ENCODE measurements at regions not wholly inside any gene's neighbourhood (a gene's known extent, or its start where the extent isn't known, plus 50 kb on each side); places are given as distances from the start of the nearest gene placed in this dataset.

DNA sequence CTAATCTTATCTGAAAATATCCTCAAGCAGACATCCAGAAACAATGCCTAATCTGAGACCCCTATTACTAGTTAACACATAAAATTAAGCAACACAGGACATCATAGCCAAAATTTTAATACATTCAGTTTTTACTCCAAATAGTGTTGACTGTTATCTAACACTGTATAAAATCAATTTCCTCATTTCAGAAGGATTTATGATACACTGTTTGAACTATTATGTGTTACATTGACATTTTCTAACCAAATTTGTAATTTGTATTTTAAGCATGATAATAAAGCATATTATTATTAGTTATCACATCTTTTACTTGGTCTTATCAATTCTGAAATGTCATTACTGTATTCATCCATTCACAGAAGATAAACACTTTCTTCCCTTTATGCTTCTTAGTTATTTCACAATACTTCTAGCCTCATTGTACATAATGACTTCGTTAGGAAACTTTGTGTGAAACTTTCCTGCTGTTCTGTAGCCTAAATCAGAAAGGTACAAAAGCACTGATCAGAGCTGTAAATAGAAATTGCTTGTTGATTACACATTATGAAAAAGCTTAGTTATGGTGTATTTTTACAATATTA, 1248.9 kb downstream of the JRKL start:
- H3K4me1 ChIP-seq (ENCODE audit: control insufficient read depth, insufficient read depth, low read length), result no peaks in the 10 kb centered on the region
- H3K27ac ChIP-seq (ENCODE audit: low read length), result no peak overlapping the region
- no CpG with 5 or more reads among the region's 1 CpG for WGBS (ENCODE audit: insufficient coverage, low lambda C conversion rate)
- no peaks in the 10 kb centered on the region for H3K27me3 ChIP-seq (ENCODE audit: control insufficient read depth, insufficient read depth, low read length)
- H3K9me3 ChIP-seq (ENCODE audit: control insufficient read depth, low read depth, low read length), result peaks cover 3% of the 10 kb centered on the region
- H3K4me3 ChIP-seq (ENCODE audit: low read length), result no peak overlapping the region
- no peak for DNase-seq
- H3K36me3 ChIP-seq (ENCODE audit: control insufficient read depth, insufficient read depth, low read length), result no peaks in the 10 kb centered on the region

DNA sequence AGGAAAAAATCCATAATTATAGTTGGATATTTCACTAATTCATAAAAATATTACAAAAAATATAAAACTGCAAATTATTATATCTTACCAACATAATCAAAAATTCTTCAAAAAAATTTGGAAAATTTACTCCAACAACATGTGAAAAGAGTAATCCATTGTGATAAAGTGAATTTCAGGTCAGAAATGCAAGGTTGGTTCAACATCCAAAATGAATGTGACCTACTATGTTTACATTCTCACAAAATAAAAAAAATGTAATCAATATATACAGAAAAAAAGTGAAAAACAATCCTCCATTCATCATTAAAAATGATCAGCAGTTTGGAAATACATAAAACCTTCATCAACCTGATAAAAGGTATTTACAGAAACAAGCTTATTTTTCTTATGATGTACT, 1252.2 kb downstream of the JRKL start:
- Histone ChIP-seq H3K27me3 (ENCODE audit: control insufficient read depth, insufficient read depth, low read length) (no peaks in the 10 kb centered on the region), H3K4me3 (ENCODE audit: low read length) (no peak overlapping the region), H3K27ac (ENCODE audit: low read length) (no peak overlapping the region), H3K36me3 (ENCODE audit: control insufficient read depth, insufficient read depth, low read length) (no peaks in the 10 kb centered on the region), H3K4me1 (ENCODE audit: control insufficient read depth, insufficient read depth, low read length) (no peaks in the 10 kb centered on the region), H3K9me3 (ENCODE audit: control insufficient read depth, low read depth, low read length) (peaks cover 4% of the 10 kb centered on the region)
- no peak for DNase-seq

DNA sequence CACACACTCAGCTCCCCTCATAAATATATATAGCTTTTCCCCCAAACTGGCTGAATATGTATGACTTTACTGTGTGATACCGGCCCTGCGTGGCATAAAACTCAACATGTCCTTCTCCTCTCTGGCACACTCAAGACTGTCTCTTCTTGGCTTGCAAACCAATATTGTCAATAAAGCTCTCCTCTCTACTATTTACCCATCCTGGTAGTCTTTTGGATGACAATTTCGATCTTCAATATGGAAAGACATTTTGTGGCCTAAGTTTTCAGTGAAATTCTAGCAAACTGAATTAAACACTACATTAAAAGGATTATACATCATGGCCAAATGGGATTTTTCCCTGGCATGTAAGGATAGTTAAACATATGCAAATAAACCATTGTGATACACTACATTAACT, 1255.9 kb downstream of the JRKL start:
- no peaks in the 10 kb centered on the region for H3K36me3 ChIP-seq (ENCODE audit: control insufficient read depth, insufficient read depth, low read length)
- H3K27me3 ChIP-seq (ENCODE audit: control insufficient read depth, insufficient read depth, low read length), result no peaks in the 10 kb centered on the region
- no peak overlapping the region for H3K27ac ChIP-seq (ENCODE audit: low read length)
- H3K4me1 ChIP-seq (ENCODE audit: control insufficient read depth, insufficient read depth, low read length), result no peaks in the 10 kb centered on the region
- no peak overlapping the region for H3K4me3 ChIP-seq (ENCODE audit: low read length)
- peaks cover 4% of the 10 kb centered on the region for H3K9me3 ChIP-seq (ENCODE audit: control insufficient read depth, low read depth, low read length)
- DNase-seq, result no peak
- WGBS (ENCODE audit: insufficient coverage, low lambda C conversion rate), result no CpG with 5 or more reads among the region's 3 CpGs

DNA sequence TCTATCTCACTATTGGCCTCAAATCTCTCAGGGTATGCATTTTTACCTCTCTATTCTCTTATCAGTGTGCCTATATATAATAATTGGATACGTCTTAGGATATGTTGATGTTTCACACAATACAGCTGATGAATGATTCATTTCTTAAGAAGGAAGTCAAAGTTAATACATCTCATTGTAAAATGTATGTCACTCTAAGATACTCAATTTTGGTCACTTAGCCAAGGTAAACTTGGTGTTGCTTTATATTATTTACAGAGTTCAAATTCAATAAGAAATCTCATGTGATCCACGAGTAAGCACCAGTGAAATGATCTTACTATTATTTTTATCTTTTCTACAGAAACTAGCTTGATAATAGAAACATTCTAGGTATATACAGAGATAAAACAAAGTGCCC, 1266.5 kb downstream of the JRKL start:
- H3K4me1 ChIP-seq (ENCODE audit: control insufficient read depth, insufficient read depth, low read length), result no peaks in the 10 kb centered on the region
- DNase-seq, result no peak
- H3K9me3 ChIP-seq (ENCODE audit: control insufficient read depth, low read depth, low read length), result no peaks in the 10 kb centered on the region
- H3K4me3 ChIP-seq (ENCODE audit: low read length), result no peak overlapping the region
- no peaks in the 10 kb centered on the region for H3K27me3 ChIP-seq (ENCODE audit: control insufficient read depth, insufficient read depth, low read length)
- 43% methylated on average over 1 of the region's 2 CpGs for WGBS (ENCODE audit: insufficient coverage, low lambda C conversion rate)
- no peak overlapping the region for H3K27ac ChIP-seq (ENCODE audit: low read length)
- H3K36me3 ChIP-seq (ENCODE audit: control insufficient read depth, insufficient read depth, low read length), result no peaks in the 10 kb centered on the region

DNA sequence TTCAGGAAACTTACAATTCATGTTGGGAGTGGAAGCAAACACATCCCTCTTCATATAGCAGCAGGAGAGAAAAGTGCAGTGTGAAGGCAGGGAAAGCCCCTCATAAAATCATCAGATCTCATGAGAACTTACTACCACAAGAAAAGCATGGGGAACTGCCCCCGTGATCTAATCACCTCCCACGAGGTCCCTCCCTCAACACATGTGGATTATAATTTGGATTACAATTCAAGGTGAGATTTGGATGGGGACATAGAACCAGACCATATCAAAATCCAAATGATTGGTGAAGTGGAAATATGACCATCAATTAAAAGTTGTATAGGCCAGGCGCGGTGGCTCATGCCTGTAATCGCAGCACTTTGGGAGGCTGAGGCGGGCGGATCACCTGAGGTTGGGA, 1268.0 kb downstream of the JRKL start:
- Histone ChIP-seq H3K9me3 (ENCODE audit: control insufficient read depth, low read depth, low read length) (no peaks in the 10 kb centered on the region), H3K36me3 (ENCODE audit: control insufficient read depth, insufficient read depth, low read length) (no peaks in the 10 kb centered on the region), H3K27ac (ENCODE audit: low read length) (no peak overlapping the region), H3K27me3 (ENCODE audit: control insufficient read depth, insufficient read depth, low read length) (no peaks in the 10 kb centered on the region), H3K4me3 (ENCODE audit: low read length) (no peak overlapping the region), H3K4me1 (ENCODE audit: control insufficient read depth, insufficient read depth, low read length) (no peaks in the 10 kb centered on the region)
- WGBS (ENCODE audit: insufficient coverage, low lambda C conversion rate), result no CpG with 5 or more reads among the region's 7 CpGs
- DNase-seq, result no peak

DNA sequence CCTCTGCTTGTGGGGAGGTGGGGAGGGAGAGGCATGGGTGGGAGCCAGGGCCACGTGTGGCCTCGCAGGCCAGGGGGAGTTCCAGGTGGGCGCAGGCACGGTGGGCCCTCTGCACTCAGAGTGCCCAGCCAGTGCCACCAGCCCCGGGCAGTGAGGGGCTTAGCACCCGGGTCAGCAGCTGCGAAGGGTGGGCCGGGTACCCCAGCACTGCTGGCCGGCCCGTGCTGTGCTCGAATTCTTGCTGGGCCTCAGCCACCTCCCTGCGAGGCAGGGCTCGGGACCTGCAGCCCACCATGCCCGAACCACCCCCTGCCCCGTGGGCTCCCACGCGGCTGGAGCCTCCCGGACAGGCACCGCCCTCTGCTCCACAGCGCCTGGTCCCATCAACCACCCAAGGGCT, 1277.2 kb downstream of the JRKL start:
- Histone ChIP-seq H3K27me3 (ENCODE audit: control insufficient read depth, insufficient read depth, low read length) (no peaks in the 10 kb centered on the region), H3K9me3 (ENCODE audit: control insufficient read depth, low read depth, low read length) (peaks cover 10% of the 10 kb centered on the region), H3K36me3 (ENCODE audit: control insufficient read depth, insufficient read depth, low read length) (no peaks in the 10 kb centered on the region), H3K4me1 (ENCODE audit: control insufficient read depth, insufficient read depth, low read length) (no peaks in the 10 kb centered on the region), H3K4me3 (ENCODE audit: low read length) (no peak overlapping the region), H3K27ac (ENCODE audit: low read length) (no peak overlapping the region)
- no peak for DNase-seq
- no CpG with 5 or more reads among the region's 20 CpGs for WGBS (ENCODE audit: insufficient coverage, low lambda C conversion rate)

DNA sequence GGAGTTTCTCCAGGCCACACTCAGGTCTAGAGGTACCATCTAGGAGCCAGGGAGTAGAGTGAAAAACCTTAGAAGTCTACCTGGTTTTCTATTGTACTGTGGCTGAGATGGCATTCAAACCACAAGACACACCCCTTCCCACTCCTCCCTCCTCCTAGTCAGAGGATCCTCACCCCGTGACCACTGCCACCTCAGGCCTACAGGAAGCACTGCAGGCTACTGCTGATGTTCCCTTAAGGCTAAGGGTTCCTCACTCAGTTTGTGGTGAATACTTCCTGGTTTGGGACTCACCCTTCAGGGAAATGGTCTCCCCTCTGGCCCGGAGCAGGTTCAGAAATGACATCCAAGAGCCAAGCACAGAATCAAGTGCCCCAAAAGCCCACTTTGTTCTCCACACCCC, 1293.9 kb downstream of the JRKL start:
- WGBS (ENCODE audit: insufficient coverage, low lambda C conversion rate), result no CpG with 5 or more reads among the region's 2 CpGs
- DNase-seq, result no peak
- H3K9me3 ChIP-seq (ENCODE audit: control insufficient read depth, low read depth, low read length), result no peaks in the 10 kb centered on the region
- no peaks in the 10 kb centered on the region for H3K36me3 ChIP-seq (ENCODE audit: control insufficient read depth, insufficient read depth, low read length)
- no peaks in the 10 kb centered on the region for H3K27me3 ChIP-seq (ENCODE audit: control insufficient read depth, insufficient read depth, low read length)
- H3K4me3 ChIP-seq (ENCODE audit: low read length), result no peak overlapping the region
- H3K27ac ChIP-seq (ENCODE audit: low read length), result no peak overlapping the region
- H3K4me1 ChIP-seq (ENCODE audit: control insufficient read depth, insufficient read depth, low read length), result no peaks in the 10 kb centered on the region

DNA sequence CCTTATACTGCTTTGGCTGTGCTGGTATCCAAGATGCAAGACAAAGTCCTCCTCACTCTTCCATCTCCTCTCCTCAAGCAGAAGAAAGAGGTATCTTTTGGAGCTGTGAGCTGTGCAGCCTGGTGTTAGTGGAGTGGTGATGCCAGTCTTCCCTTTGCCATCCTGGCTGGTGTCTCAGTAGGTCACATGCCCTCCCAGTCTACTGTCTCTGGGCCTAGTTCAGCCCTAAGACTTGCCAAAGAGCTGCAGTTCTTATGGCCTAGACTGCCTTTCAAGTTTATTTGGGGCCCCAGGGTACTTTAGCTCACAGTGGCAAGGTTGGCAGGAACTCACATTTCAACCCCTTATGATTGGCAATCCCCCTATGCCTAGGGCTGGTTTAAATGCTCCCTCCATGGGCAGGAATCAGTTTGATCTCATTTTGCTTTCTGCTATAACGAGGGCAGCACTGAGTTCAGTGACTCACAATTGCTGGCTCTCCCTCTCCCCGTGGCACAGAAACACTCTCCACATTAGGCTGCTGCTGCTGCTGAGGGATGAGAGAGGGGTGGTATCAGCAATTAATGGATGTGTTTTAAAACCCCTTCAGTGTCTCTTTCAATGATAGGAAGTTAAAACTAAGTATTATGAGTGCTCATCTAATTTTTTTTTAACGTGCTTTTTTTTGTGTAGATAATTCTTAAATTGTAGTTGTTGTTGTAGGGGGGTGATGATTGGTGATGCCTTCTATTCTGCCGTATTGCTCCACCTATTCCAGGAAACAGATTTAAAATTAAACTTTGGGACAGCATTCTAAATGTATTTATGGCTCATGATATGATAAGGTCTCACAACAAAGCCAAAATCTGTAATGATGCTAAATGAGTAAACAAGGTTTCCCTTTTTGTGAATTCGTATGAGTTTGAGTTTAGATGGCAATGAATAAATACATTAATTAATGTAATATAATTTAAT, 1295.0 kb downstream of the JRKL start:
- DNase-seq, result no peak
- Histone ChIP-seq H3K27ac (ENCODE audit: low read length) (no peak overlapping the region), H3K9me3 (ENCODE audit: control insufficient read depth, low read depth, low read length) (no peaks in the 10 kb centered on the region), H3K4me3 (ENCODE audit: low read length) (no peak overlapping the region), H3K27me3 (ENCODE audit: control insufficient read depth, insufficient read depth, low read length) (no peaks in the 10 kb centered on the region), H3K36me3 (ENCODE audit: control insufficient read depth, insufficient read depth, low read length) (no peaks in the 10 kb centered on the region), H3K4me1 (ENCODE audit: control insufficient read depth, insufficient read depth, low read length) (no peaks in the 10 kb centered on the region)
- WGBS (ENCODE audit: insufficient coverage, low lambda C conversion rate), result 100% methylated on average over 1 of the region's 5 CpGs

DNA sequence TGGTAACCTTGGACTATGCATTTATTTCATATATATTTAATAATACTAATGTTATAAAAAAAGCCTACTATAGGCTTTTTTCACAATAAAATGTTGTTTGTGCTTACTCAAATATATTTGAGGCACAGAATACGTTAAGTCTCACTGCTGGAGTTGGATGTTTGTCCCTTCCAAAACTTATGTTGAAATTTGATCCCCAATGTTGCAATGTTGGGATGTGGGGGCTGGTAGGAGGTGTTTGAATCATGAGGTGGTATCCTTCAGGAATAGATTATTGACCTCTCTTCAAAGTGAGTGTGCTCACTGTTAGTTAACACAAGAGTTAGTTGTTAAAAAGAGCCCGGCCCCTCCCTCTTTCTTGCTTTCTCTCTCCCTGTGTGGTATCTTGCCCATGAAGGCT, 1295.9 kb downstream of the JRKL start:
- no peak for DNase-seq
- H3K36me3 ChIP-seq (ENCODE audit: control insufficient read depth, insufficient read depth, low read length), result no peaks in the 10 kb centered on the region
- H3K9me3 ChIP-seq (ENCODE audit: control insufficient read depth, low read depth, low read length), result no peaks in the 10 kb centered on the region
- H3K4me1 ChIP-seq (ENCODE audit: control insufficient read depth, insufficient read depth, low read length), result no peaks in the 10 kb centered on the region
- WGBS (ENCODE audit: insufficient coverage, low lambda C conversion rate), result 60% methylated on average over 1 of the region's 2 CpGs
- no peak overlapping the region for H3K27ac ChIP-seq (ENCODE audit: low read length)
- no peak overlapping the region for H3K4me3 ChIP-seq (ENCODE audit: low read length)
- no peaks in the 10 kb centered on the region for H3K27me3 ChIP-seq (ENCODE audit: control insufficient read depth, insufficient read depth, low read length)

DNA sequence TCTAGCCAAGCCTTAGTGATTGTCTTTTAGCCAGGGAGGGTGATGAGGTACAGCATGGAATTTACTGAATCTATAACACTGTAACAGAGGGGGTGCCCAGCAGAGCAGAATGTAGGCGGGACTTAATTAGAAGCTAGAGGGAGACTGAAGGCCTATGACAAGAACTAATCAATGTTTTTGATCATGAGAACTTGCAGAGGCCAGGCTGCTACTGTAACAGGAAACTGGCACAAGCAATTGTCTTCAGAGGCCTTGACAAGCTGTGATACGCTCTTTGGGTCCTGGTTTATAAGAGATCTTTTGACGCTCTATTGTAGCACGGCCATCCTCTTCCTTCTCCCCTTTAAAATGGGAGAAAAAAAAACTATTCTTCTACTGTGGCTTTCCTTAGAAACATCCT, 1297.3 kb downstream of the JRKL start:
- 81% methylated on average over 3 of the region's 4 CpGs for WGBS (ENCODE audit: insufficient coverage, low lambda C conversion rate)
- Histone ChIP-seq H3K4me1 (ENCODE audit: control insufficient read depth, insufficient read depth, low read length) (no peaks in the 10 kb centered on the region), H3K9me3 (ENCODE audit: control insufficient read depth, low read depth, low read length) (no peaks in the 10 kb centered on the region), H3K36me3 (ENCODE audit: control insufficient read depth, insufficient read depth, low read length) (no peaks in the 10 kb centered on the region), H3K27ac (ENCODE audit: low read length) (no peak overlapping the region), H3K4me3 (ENCODE audit: low read length) (no peak overlapping the region), H3K27me3 (ENCODE audit: control insufficient read depth, insufficient read depth, low read length) (no peaks in the 10 kb centered on the region)
- no peak for DNase-seq

DNA sequence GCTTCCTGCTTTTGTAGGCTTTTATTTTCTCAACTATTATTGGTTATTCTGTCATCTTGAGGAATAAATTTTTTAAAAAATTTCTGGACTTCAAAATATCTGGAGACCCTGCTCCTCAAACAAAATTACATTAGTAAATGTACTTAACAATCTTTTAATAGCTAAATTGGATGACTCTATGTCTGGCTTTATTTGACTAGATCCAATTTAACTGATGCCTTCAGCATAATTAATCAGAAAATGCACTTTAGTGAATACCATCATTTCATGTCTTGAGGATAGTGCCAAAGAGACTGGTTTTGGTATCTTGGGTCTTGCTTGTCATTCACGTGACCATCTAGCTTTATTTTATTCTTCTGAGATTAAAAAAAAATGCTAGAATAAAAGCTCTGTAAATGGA, 1301.2 kb downstream of the JRKL start:
- DNase-seq, result no peak
- Histone ChIP-seq H3K27me3 (ENCODE audit: control insufficient read depth, insufficient read depth, low read length) (no peaks in the 10 kb centered on the region), H3K27ac (ENCODE audit: low read length) (no peak overlapping the region), H3K9me3 (ENCODE audit: control insufficient read depth, low read depth, low read length) (no peaks in the 10 kb centered on the region), H3K4me3 (ENCODE audit: low read length) (no peak overlapping the region), H3K4me1 (ENCODE audit: control insufficient read depth, insufficient read depth, low read length) (no peaks in the 10 kb centered on the region), H3K36me3 (ENCODE audit: control insufficient read depth, insufficient read depth, low read length) (no peaks in the 10 kb centered on the region)
- WGBS (ENCODE audit: insufficient coverage, low lambda C conversion rate), result no CpG with 5 or more reads among the region's 1 CpG

Data from large intestine (tissue), 3 donors.